LNCAP (cell line): ENCODE measurements at regions not wholly inside any gene's neighbourhood (a gene's known extent, or its start where the extent isn't known, plus 50 kb on each side); places are given as distances from the start of the nearest gene placed in this dataset.
A peak's percentile ranks its signal among the peaks of the same experiment; 100 is the strongest.

ENCODE experiments used
- CTCF ChIP-seq: fragments of 450-650 bp; IDR thresholded peaks from 2 replicates; pipeline ENCODE4 v1.5.1; 2017; ENCODE audit warnings: mild to moderate bottlenecking

- peak; percentile 33; the same call in 1 of the 2 replicates for TF ChIP-seq CTCF
These were observed 213.8 kb upstream of the RADX start for GRCh38 chrX:106397788-106398538.

GRCh38 chrX:106401965-106402559 is 209.7 kb upstream of the RADX start:
- no peak for TF ChIP-seq CTCF

GRCh38 chrX:106404512-106404911 is 207.3 kb upstream of the RADX start:
- peak; percentile 28; the same call in 1 of the 2 replicates for TF ChIP-seq CTCF

GRCh38 chrX:106415276-106415895 is 196.4 kb upstream of the RADX start:
- peak; percentile 49 for TF ChIP-seq CTCF

- TF ChIP-seq CTCF, result no peak
These were observed 175.1 kb upstream of the RADX start for GRCh38 chrX:106436691-106437090.

- no peak for TF ChIP-seq CTCF
These were observed 174.4 kb upstream of the RADX start for GRCh38 chrX:106437407-106437806.

GRCh38 chrX:106450405-106450804 is 161.4 kb upstream of the RADX start:
- TF ChIP-seq CTCF, result no peak
